ENCODE measurements at regions not wholly inside any gene's neighbourhood (a gene's known extent, or its start where the extent isn't known, plus 50 kb on each side); places are given as distances from the start of the nearest gene placed in this dataset.

- no peak for TF ChIP-seq EZH2 (IDR thresholded peaks at IDR 0.05; ENCODE audit: borderline replicate concordance, insufficient read depth, low read length, poor library complexity, severe bottlenecking)
- no peak for TF ChIP-seq RAD21 (conservative IDR thresholded peaks at IDR 0.05)
- no peak for TF ChIP-seq CTCF (IDR thresholded peaks at IDR 0.05; ENCODE audit: poor library complexity, severe bottlenecking)
- TF ChIP-seq POLR2AphosphoS5 (IDR thresholded peaks at IDR 0.05) = no peak
- TF ChIP-seq MXI1 (conservative IDR thresholded peaks at IDR 0.05; ENCODE audit: poor library complexity, severe bottlenecking) = no peak
- no peak for TF ChIP-seq TAF1 (IDR thresholded peaks at IDR 0.05; ENCODE audit: low read depth)
- no peak for TF ChIP-seq EP300 (conservative IDR thresholded peaks at IDR 0.05; ENCODE audit: poor library complexity, severe bottlenecking)
- TF ChIP-seq REST (IDR thresholded peaks at IDR 0.05; ENCODE audit: borderline replicate concordance) = no peak
Measured at GRCh38 chr7:24075426-24075810, 208.6 kb upstream of the NPY start.
